ENCODE measurements at regions not wholly inside any gene's neighbourhood (a gene's known extent, or its start where the extent isn't known, plus 50 kb on each side); places are given as distances from the start of the nearest gene placed in this dataset.

GRCh38 chr10:55058800-55059199 lies 257.8 kb upstream of the PCDH15 start:
- H3K79me2 ChIP-seq (ENCODE audit: low read length): no peaks in the 10 kb centered on the region
- DNase-seq: no peak

DNA sequence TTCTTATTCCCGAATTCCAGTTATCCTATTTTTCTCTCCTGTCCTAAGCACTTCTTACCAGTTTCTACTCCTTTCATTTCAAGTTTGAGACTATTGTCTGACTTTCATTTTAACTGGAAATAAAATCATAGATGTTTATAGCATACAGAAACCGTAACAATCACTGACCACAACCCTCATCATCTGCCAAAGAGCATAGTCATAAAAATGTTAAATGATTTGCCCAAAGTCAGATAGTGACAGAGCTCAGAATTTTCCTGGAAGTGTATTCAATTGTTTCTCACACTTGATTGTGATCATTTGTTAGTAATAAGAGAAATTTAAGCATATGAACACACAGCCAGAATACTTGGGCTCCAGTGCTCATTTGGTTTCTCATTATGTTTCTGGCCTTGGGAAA lies 250.5 kb upstream of the PCDH15 start:
- DNase-seq: no peak
- Histone ChIP-seq H3K27me3 (replicated peaks; ENCODE audit: insufficient read depth, low read length) (no peaks in the 10 kb centered on the region), H3K9ac (ENCODE audit: low read length) (no peak overlapping the region), H3K4me3 (ENCODE audit: low read length) (no peak overlapping the region), H3K79me2 (ENCODE audit: low read length) (no peaks in the 10 kb centered on the region), H3K4me2 (ENCODE audit: low read depth, low read length) (no peak overlapping the region), H3F3A (ENCODE audit: insufficient read depth, low read length) (no peaks in the 10 kb centered on the region), H3K9me3 (replicated peaks; ENCODE audit: insufficient read depth, low read length) (no peaks in the 10 kb centered on the region), H3K9me2 (replicated peaks; ENCODE audit: insufficient read depth, low read length) (no peaks in the 10 kb centered on the region), H3K36me3 (replicated peaks; ENCODE audit: insufficient read depth, low read length) (no peaks in the 10 kb centered on the region), H3K4me1 (ENCODE audit: low read length) (peaks cover 7% of the 10 kb centered on the region; the same call in 1 of the 2 replicates), H3K27ac (ENCODE audit: low read length) (no peak overlapping the region), H2AFZ (ENCODE audit: low read length) (no peak overlapping the region), H4K20me1 (ENCODE audit: insufficient read depth, low read length) (no peaks in the 10 kb centered on the region)
- TF ChIP-seq EZH2 (optimal IDR thresholded peaks at IDR 0.05; ENCODE audit: low read depth, low read length) (no peak), EZH2phosphoT487 (IDR thresholded peaks at IDR 0.05; ENCODE audit: low read length) (no peak)
- TF ChIP-seq, protein P1, sequence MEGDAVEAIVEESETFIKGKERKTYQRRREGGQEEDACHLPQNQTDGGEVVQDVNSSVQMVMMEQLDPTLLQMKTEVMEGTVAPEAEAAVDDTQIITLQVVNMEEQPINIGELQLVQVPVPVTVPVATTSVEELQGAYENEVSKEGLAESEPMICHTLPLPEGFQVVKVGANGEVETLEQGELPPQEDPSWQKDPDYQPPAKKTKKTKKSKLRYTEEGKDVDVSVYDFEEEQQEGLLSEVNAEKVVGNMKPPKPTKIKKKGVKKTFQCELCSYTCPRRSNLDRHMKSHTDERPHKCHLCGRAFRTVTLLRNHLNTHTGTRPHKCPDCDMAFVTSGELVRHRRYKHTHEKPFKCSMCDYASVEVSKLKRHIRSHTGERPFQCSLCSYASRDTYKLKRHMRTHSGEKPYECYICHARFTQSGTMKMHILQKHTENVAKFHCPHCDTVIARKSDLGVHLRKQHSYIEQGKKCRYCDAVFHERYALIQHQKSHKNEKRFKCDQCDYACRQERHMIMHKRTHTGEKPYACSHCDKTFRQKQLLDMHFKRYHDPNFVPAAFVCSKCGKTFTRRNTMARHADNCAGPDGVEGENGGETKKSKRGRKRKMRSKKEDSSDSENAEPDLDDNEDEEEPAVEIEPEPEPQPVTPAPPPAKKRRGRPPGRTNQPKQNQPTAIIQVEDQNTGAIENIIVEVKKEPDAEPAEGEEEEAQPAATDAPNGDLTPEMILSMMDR (IDR thresholded peaks at IDR 0.05; ENCODE audit: low read length): no peak

More at GRCh38 chr10:55058800-55059199, 257.8 kb upstream of the PCDH15 start:
- no peak overlapping the region for H3K9ac ChIP-seq (ENCODE audit: low read length)
- no peak overlapping the region for H2AFZ ChIP-seq (ENCODE audit: low read length)
- no peak overlapping the region for H3K4me2 ChIP-seq (ENCODE audit: low read depth, low read length)
- no peaks in the 10 kb centered on the region for H4K20me1 ChIP-seq (ENCODE audit: insufficient read depth, low read length)
- no peaks in the 10 kb centered on the region for H3K9me2 ChIP-seq (replicated peaks; ENCODE audit: insufficient read depth, low read length)
- no peaks in the 10 kb centered on the region for H3K27me3 ChIP-seq (replicated peaks; ENCODE audit: insufficient read depth, low read length)
- H3K36me3 ChIP-seq (replicated peaks; ENCODE audit: insufficient read depth, low read length): no peaks in the 10 kb centered on the region
- no peaks in the 10 kb centered on the region for H3F3A ChIP-seq (ENCODE audit: insufficient read depth, low read length)
- no peaks in the 10 kb centered on the region for H3K9me3 ChIP-seq (replicated peaks; ENCODE audit: insufficient read depth, low read length)
- H3K4me3 ChIP-seq (ENCODE audit: low read length): no peak overlapping the region
- H3K4me1 ChIP-seq (ENCODE audit: low read length): no peaks in the 10 kb centered on the region
- no peak overlapping the region for H3K27ac ChIP-seq (ENCODE audit: low read length)
- TF ChIP-seq EZH2phosphoT487 (IDR thresholded peaks at IDR 0.05; ENCODE audit: low read length) (no peak), EZH2 (optimal IDR thresholded peaks at IDR 0.05; ENCODE audit: low read depth, low read length) (no peak)
- TF ChIP-seq, protein P1 (IDR thresholded peaks at IDR 0.05; ENCODE audit: low read length): no peak

DNA sequence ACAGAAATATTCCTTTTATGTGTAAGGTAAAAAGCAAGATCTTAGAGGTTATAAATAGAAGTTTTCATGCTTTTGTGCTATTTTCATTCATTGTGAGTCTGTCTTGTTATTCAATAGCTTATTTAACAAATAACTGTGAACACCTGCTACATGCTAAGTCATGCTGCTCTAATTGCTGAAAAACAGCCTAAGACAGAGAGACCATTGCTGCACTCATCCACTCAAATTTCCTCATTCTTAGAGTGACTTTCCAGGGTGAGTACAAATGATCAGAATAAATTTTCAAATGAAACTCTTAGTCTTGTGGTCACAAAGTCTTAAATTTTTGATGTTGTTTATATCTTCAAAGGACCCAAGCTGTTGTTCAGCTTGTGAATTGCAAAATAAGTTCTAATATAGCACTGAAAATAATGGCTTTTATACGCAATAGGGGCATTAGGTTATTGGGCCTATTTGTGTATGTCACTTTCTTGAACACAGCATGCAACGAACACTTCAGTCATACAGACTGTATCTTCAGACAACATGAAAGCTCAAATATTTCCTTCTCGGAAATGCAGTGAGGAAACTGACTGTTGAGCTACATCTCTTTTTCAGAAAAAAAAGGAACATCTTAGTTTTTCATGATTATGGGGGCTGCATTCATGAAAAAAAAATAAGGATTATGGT lies 247.9 kb upstream of the PCDH15 start:
- no peak overlapping the region for H3K4me3 ChIP-seq (ENCODE audit: low read length)
- no peaks in the 10 kb centered on the region for H3K27me3 ChIP-seq (replicated peaks; ENCODE audit: insufficient read depth, low read length)
- DNase-seq: peak; percentile 13
- H3K9ac ChIP-seq (ENCODE audit: low read length): no peak overlapping the region
- no peaks in the 10 kb centered on the region; the same call in 1 of the 2 replicates for H3K9me2 ChIP-seq (replicated peaks; ENCODE audit: insufficient read depth, low read length)
- no peak overlapping the region for H3K27ac ChIP-seq (ENCODE audit: low read length)
- H4K20me1 ChIP-seq (ENCODE audit: insufficient read depth, low read length): no peaks in the 10 kb centered on the region
- 0 out of 2 replicates have a peak overlapping the region, but pooled peaks have one; percentile 31 for H2AFZ ChIP-seq (ENCODE audit: low read length)
- no peaks in the 10 kb centered on the region for H3K36me3 ChIP-seq (replicated peaks; ENCODE audit: insufficient read depth, low read length)
- no peak overlapping the region for H3K4me2 ChIP-seq (ENCODE audit: low read depth, low read length)
- TF ChIP-seq, protein P1 (IDR thresholded peaks at IDR 0.05; ENCODE audit: low read length): no peak
- no peak for TF ChIP-seq EZH2phosphoT487 (IDR thresholded peaks at IDR 0.05; ENCODE audit: low read length)
- TF ChIP-seq EZH2 (optimal IDR thresholded peaks at IDR 0.05; ENCODE audit: low read depth, low read length): no peak
- H3F3A ChIP-seq (ENCODE audit: insufficient read depth, low read length): no peaks in the 10 kb centered on the region
- H3K79me2 ChIP-seq (ENCODE audit: low read length): no peaks in the 10 kb centered on the region
- peaks cover 7% of the 10 kb centered on the region; the same call in 1 of the 2 replicates for H3K4me1 ChIP-seq (ENCODE audit: low read length)
- no peaks in the 10 kb centered on the region for H3K9me3 ChIP-seq (replicated peaks; ENCODE audit: insufficient read depth, low read length)
